Panc1 (cell line): ENCODE measurements at regions not wholly inside any gene's neighbourhood (a gene's known extent, or its start where the extent isn't known, plus 50 kb on each side); places are given as distances from the start of the nearest gene placed in this dataset.

Experiments used
- POLR2AphosphoS5 ChIP-seq: IDR thresholded peaks from 2 replicates; pipeline ENCODE4 v1.6.1; 2012; ENCODE audit warnings: mild to moderate bottlenecking, low read depth, low read length, moderate library complexity
- TF ChIP-seq, protein P1 (sequence below): fragments of 450-650 bp; IDR thresholded peaks from 2 replicates; pipeline ENCODE4 v1.5.1; 2017; ENCODE audit warnings: mild to moderate bottlenecking
- TF ChIP-seq, protein P2 (sequence below), 2 experiments: IDR thresholded peaks; 2 replicates each; pipeline ENCODE4 v1.6.1; 2011 to 2012; ENCODE audit warnings: low read depth in 2 of 2, control low read depth in 1 of 2, low read length in 1 of 2, mild to moderate bottlenecking in 1 of 2, moderate library complexity in 1 of 2; ENCODE audit not compliant: insufficient read depth in 1 of 2

DNA sequence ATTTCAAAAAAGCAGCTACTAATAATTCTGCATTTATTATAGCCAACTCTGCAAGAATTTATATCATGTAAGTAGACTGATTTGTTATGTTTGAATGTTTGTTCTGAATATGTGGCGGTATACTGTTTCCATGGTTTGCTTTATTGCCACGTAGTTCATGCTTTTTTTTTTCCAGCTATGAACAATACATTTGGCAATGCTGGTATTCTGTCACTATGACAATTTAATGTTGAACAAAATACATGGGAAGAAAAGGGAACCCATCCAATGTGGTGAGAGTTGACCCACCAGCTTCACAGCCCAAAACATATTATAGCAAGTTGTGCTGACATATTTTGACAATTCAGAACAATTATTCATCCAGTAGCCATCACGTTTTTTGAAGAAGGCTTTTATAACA is 145.6 kb downstream of the CCDC71L start:
- TF ChIP-seq, protein P1, sequence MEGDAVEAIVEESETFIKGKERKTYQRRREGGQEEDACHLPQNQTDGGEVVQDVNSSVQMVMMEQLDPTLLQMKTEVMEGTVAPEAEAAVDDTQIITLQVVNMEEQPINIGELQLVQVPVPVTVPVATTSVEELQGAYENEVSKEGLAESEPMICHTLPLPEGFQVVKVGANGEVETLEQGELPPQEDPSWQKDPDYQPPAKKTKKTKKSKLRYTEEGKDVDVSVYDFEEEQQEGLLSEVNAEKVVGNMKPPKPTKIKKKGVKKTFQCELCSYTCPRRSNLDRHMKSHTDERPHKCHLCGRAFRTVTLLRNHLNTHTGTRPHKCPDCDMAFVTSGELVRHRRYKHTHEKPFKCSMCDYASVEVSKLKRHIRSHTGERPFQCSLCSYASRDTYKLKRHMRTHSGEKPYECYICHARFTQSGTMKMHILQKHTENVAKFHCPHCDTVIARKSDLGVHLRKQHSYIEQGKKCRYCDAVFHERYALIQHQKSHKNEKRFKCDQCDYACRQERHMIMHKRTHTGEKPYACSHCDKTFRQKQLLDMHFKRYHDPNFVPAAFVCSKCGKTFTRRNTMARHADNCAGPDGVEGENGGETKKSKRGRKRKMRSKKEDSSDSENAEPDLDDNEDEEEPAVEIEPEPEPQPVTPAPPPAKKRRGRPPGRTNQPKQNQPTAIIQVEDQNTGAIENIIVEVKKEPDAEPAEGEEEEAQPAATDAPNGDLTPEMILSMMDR: no peak
- no peak for TF ChIP-seq POLR2AphosphoS5
- TF ChIP-seq, protein P2, sequence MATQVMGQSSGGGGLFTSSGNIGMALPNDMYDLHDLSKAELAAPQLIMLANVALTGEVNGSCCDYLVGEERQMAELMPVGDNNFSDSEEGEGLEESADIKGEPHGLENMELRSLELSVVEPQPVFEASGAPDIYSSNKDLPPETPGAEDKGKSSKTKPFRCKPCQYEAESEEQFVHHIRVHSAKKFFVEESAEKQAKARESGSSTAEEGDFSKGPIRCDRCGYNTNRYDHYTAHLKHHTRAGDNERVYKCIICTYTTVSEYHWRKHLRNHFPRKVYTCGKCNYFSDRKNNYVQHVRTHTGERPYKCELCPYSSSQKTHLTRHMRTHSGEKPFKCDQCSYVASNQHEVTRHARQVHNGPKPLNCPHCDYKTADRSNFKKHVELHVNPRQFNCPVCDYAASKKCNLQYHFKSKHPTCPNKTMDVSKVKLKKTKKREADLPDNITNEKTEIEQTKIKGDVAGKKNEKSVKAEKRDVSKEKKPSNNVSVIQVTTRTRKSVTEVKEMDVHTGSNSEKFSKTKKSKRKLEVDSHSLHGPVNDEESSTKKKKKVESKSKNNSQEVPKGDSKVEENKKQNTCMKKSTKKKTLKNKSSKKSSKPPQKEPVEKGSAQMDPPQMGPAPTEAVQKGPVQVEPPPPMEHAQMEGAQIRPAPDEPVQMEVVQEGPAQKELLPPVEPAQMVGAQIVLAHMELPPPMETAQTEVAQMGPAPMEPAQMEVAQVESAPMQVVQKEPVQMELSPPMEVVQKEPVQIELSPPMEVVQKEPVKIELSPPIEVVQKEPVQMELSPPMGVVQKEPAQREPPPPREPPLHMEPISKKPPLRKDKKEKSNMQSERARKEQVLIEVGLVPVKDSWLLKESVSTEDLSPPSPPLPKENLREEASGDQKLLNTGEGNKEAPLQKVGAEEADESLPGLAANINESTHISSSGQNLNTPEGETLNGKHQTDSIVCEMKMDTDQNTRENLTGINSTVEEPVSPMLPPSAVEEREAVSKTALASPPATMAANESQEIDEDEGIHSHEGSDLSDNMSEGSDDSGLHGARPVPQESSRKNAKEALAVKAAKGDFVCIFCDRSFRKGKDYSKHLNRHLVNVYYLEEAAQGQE (IDR thresholded peaks at IDR 0.05; ENCODE audit: insufficient read depth in 1 of 2, low read depth in 2 of 2, low read length in 1 of 2): no peak
